HCT116 (cell line): ENCODE measurements at regions not wholly inside any gene's neighbourhood (a gene's known extent, or its start where the extent isn't known, plus 50 kb on each side); places are given as distances from the start of the nearest gene placed in this dataset.

ENCODE experiments used
- CEBPB ChIP-seq: IDR thresholded peaks from 2 replicates; pipeline ENCODE4 v1.6.1; 2012; ENCODE audit warnings: low read depth
- CTCF ChIP-seq, 3 experiments: fragments of 200-600 bp in 1 of 3; sonication (generic) in 1 of 3; IDR thresholded peaks in 2 of 3; conservative IDR thresholded peaks in 1 of 3; 2 replicates each; pipeline ENCODE4 v1.5.1; 2012 to 2017; ENCODE audit warnings: low read depth in 2 of 3, low read length in 2 of 3, antibody characterized with exemption in 1 of 3, borderline replicate concordance in 1 of 3, control low read depth in 1 of 3, mild to moderate bottlenecking in 1 of 3, mixed read lengths in 1 of 3, mixed run types in 1 of 3, moderate library complexity in 1 of 3; ENCODE audit not compliant: insufficient read depth in 1 of 3
- EZH2 ChIP-seq: fragments of 200-600 bp; sonication (generic); IDR thresholded peaks from 2 replicates; pipeline ENCODE4 v1.6.1; 2017; ENCODE audit warnings: antibody characterized with exemption, mixed run types
- EZH2phosphoT487 ChIP-seq: fragments of 200-600 bp; IDR thresholded peaks from 2 replicates; pipeline ENCODE4 v1.6.1; 2018; ENCODE audit warnings: antibody characterized with exemption, borderline replicate concordance
- POLR2A ChIP-seq: IDR thresholded peaks from 2 replicates; pipeline ENCODE4 v1.7.0; 2011; ENCODE audit warnings: borderline replicate concordance; ENCODE audit not compliant: insufficient read depth, insufficient read length; ENCODE audit errors: extremely low read depth
- POLR2AphosphoS5 ChIP-seq: IDR thresholded peaks from 2 replicates; pipeline ENCODE4 v1.6.1; 2011; ENCODE audit warnings: mild to moderate bottlenecking, low read depth, low read length, moderate library complexity
- RAD21 ChIP-seq: IDR thresholded peaks from 2 replicates; pipeline ENCODE4 v1.6.1; 2012; ENCODE audit warnings: low read depth, mild to moderate bottlenecking
- SRF ChIP-seq: IDR thresholded peaks from 2 replicates; pipeline ENCODE4 v1.6.1; 2012; ENCODE audit warnings: low read depth
- ZFX ChIP-seq: fragments of 450-650 bp; IDR thresholded peaks from 2 replicates; pipeline ENCODE4 v1.6.1; 2017
- TF ChIP-seq, protein P1 (sequence below): IDR thresholded peaks from 2 replicates; pipeline ENCODE4 v1.6.1; 2012
- TF ChIP-seq, protein P2 (sequence below): IDR thresholded peaks from 2 replicates; pipeline ENCODE4 v1.6.1; 2012

DNA sequence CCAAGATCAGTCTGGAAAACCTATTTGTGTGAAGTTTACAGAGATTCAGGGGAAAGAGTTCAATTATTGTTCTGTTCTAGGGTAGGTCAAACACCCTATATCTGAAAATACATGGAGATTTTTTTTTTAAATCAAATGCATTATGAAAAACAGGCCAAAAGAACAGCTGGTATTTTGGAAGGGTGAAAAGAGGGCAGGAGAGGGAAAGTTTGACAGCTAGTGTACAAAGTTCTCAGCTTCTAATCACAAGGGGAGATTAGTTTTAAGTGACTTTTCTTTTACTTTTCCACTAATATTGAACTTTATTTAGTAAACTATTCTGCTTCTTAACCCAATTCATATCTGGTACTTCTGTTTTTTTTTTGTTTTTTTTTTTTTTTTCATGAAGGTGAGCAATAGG is 66.2 kb upstream of the GRID2 start:
- TF ChIP-seq, protein P1, sequence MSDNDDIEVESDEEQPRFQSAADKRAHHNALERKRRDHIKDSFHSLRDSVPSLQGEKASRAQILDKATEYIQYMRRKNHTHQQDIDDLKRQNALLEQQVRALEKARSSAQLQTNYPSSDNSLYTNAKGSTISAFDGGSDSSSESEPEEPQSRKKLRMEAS, result no peak
- TF ChIP-seq CTCF (IDR thresholded peaks at IDR 0.05 in 2 of 3, conservative IDR thresholded peaks at IDR 0.05 in 1 of 3; ENCODE audit: borderline replicate concordance in 1 of 3, insufficient read depth in 1 of 3, low read depth in 2 of 3, low read length in 2 of 3), result no peak
- no peak for TF ChIP-seq EZH2
- TF ChIP-seq CEBPB, result no peak
- no peak for TF ChIP-seq ZFX
- no peak for TF ChIP-seq POLR2A
- TF ChIP-seq POLR2AphosphoS5, result no peak
- TF ChIP-seq, protein P2, sequence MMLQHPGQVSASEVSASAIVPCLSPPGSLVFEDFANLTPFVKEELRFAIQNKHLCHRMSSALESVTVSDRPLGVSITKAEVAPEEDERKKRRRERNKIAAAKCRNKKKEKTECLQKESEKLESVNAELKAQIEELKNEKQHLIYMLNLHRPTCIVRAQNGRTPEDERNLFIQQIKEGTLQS, result no peak
- no peak for TF ChIP-seq EZH2phosphoT487
- no peak for TF ChIP-seq RAD21
- TF ChIP-seq SRF, result no peak
